ENCODE measurements at regions not wholly inside any gene's neighbourhood (a gene's known extent, or its start where the extent isn't known, plus 50 kb on each side); places are given as distances from the start of the nearest gene placed in this dataset.

DNA sequence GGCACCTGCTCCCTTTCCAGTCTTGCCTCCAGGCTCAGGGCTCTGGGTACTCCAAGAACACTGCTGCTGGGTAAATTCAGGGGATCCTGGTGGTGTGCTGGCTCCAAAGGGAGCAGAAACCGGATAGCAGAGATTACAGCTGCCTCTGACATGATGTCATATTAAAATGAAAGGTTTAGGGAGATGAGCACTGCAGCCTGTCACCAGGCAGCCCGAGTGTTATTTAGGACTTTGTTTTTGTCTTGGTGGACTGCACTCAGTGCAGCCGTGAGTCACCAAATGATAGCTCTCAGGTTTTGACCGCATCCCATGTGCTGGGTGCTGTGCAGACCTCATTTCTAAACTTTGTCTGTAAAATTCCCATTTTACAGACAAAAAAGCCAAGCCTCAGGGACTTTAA is 266.0 kb upstream of the CRY1 start:
- Mint-ChIP-seq H3K27ac (no peak overlapping the region), H3K4me3 (no peak overlapping the region), H3K36me3 (no peaks in the 10 kb centered on the region), H3K27me3 (peaks cover 6% of the 10 kb centered on the region), H3K4me1 (ENCODE audit: unreplicated experiment) (peaks cover 7% of the 10 kb centered on the region), H3K9me3 (peaks cover under 1% of the 10 kb centered on the region)
- TF ChIP-seq, protein P1, sequence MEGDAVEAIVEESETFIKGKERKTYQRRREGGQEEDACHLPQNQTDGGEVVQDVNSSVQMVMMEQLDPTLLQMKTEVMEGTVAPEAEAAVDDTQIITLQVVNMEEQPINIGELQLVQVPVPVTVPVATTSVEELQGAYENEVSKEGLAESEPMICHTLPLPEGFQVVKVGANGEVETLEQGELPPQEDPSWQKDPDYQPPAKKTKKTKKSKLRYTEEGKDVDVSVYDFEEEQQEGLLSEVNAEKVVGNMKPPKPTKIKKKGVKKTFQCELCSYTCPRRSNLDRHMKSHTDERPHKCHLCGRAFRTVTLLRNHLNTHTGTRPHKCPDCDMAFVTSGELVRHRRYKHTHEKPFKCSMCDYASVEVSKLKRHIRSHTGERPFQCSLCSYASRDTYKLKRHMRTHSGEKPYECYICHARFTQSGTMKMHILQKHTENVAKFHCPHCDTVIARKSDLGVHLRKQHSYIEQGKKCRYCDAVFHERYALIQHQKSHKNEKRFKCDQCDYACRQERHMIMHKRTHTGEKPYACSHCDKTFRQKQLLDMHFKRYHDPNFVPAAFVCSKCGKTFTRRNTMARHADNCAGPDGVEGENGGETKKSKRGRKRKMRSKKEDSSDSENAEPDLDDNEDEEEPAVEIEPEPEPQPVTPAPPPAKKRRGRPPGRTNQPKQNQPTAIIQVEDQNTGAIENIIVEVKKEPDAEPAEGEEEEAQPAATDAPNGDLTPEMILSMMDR (conservative IDR thresholded peaks at IDR 0.05), result no peak
- DNase-seq (ENCODE audit: extremely low spot score, unreplicated experiment), result no peak

DNA sequence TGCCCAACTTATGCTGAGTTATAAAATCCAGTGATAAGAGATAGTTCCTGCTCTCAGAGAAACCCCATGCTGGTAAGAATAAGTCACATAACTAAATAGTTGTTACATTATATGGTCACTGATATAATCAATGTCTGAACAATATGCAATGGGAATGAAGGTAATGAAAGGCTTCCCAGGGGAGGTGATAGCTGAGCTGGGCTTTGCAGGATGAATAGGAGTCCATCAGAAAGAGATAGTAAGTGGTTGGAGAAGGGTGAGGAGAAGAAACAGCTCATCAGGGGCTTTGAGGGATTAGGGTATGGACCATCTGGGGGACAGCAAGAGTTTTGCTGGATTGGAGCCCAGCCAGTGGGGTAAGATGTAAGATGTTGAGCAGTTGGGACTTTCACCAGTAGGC is 266.7 kb upstream of the CRY1 start:
- H3K36me3 Mint-ChIP-seq, result no peaks in the 10 kb centered on the region

DNA sequence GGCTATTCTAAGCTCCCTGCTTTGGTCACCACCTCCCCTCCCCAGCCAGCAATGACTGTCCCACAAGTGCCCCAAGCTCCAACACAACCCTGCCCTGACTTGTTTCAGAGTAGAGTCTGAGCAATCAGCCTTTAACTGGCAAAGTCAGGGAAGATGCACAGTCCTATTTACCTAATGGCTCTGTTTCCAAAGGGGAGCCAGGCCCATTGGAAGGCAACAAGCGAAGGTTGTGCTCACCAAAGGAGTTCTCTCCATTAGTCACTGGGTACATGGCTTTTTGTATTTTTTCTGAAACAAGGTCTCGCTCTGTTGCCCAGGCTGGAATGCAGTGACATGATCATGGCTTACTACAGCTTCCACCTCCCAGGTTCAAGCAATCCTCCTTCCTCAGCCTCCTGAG is 267.1 kb upstream of the CRY1 start:
- Mint-ChIP-seq H3K4me1 (ENCODE audit: unreplicated experiment) (peaks cover 7% of the 10 kb centered on the region), H3K27ac (no peak overlapping the region), H3K9me3 (no peaks in the 10 kb centered on the region), H3K27me3 (peaks cover 6% of the 10 kb centered on the region), H3K36me3 (no peaks in the 10 kb centered on the region), H3K4me3 (no peak overlapping the region)
- TF ChIP-seq, protein P1 (conservative IDR thresholded peaks at IDR 0.05), result no peak
- no peak for DNase-seq (ENCODE audit: extremely low spot score, unreplicated experiment)

More for the DNA sequence above, 266.7 kb upstream of the CRY1 start:
- no peak for DNase-seq (ENCODE audit: extremely low spot score, unreplicated experiment)
- H3K27ac Mint-ChIP-seq, result no peak overlapping the region
- H3K4me3 Mint-ChIP-seq, result no peak overlapping the region
- TF ChIP-seq, protein P1 (conservative IDR thresholded peaks at IDR 0.05), result no peak
- H3K9me3 Mint-ChIP-seq, result no peaks in the 10 kb centered on the region
- peaks cover 7% of the 10 kb centered on the region for H3K4me1 Mint-ChIP-seq (ENCODE audit: unreplicated experiment)
- peaks cover 6% of the 10 kb centered on the region for H3K27me3 Mint-ChIP-seq

DNA sequence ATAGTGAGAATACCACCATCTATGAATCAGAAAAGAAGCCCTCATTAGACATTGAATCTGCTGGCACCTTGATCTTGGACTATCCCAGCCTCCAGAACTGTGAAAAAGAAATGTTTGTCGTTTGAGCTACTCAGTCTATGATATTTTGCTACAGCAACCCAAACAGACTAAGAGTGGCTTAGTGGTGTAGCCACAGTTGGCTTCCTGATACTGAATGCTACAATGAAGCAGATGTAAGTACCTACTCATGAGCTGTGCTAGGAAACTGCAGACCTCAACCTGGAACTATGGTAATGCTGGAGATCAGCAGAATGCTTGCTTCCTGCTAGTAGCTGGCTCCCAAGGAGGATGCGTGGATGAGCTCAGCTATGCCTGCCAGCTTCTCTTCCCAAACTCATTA is 268.6 kb upstream of the CRY1 start:
- no peak for DNase-seq (ENCODE audit: extremely low spot score, unreplicated experiment)
- H3K27ac Mint-ChIP-seq, result no peak overlapping the region
- no peaks in the 10 kb centered on the region for H3K36me3 Mint-ChIP-seq
- no peaks in the 10 kb centered on the region for H3K9me3 Mint-ChIP-seq
- no peak overlapping the region for H3K4me3 Mint-ChIP-seq
- TF ChIP-seq, protein P1 (conservative IDR thresholded peaks at IDR 0.05), result no peak
- H3K4me1 Mint-ChIP-seq (ENCODE audit: unreplicated experiment), result peaks cover 7% of the 10 kb centered on the region
- peaks cover 6% of the 10 kb centered on the region for H3K27me3 Mint-ChIP-seq

DNA sequence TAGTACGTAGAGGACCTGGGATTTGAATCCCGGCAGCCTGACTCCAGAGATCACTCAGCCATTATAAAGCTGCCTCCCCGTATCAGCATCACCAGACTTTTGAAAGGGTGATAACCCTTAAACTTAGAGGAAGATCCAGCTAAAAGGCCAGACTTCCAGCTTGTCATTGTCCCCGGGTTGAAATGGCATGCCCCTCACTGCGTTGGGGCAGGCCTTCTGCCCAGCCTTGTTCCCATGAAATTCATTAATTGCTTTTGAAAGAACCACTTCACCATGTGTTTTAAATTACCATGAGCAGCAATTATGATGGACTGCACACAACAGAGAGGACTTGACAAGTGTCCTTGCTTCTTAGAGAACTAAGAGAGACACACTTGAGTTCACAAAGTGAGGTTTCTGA is 269.6 kb upstream of the CRY1 start:
- no peaks in the 10 kb centered on the region for H3K36me3 Mint-ChIP-seq
- TF ChIP-seq, protein P1 (conservative IDR thresholded peaks at IDR 0.05), result no peak
- H3K9me3 Mint-ChIP-seq, result no peaks in the 10 kb centered on the region
- DNase-seq (ENCODE audit: extremely low spot score, unreplicated experiment), result no peak
- H3K27me3 Mint-ChIP-seq, result peaks cover 3% of the 10 kb centered on the region
- H3K4me1 Mint-ChIP-seq (ENCODE audit: unreplicated experiment), result peaks cover 7% of the 10 kb centered on the region
- H3K4me3 Mint-ChIP-seq, result no peak overlapping the region
- no peak overlapping the region for H3K27ac Mint-ChIP-seq

All from type B pancreatic cell (in vitro differentiated cells).